Activated T-cell treated with anti-CD3 and anti-CD28 coated beads, Interleukin-2, amount 50 U/mL, for 24 hours (primary cell): ENCODE measurements at regions not wholly inside any gene's neighbourhood (a gene's known extent, or its start where the extent isn't known, plus 50 kb on each side); places are given as distances from the start of the nearest gene placed in this dataset.

Source experiments
- DNase-seq: peaks from one replicate; pipeline ENCODE4 v3.0.0-alpha.2; 2020
- H3K27ac Mint-ChIP-seq: 2 replicates; pipeline ENCODE4 v1.8.0; 2020; ENCODE audit warnings: mild to moderate bottlenecking, mixed read lengths
- H3K27me3 Mint-ChIP-seq: 2 replicates; pipeline ENCODE4 v1.8.0; 2020; ENCODE audit warnings: mixed read lengths
- H3K36me3 Mint-ChIP-seq: 2 replicates; pipeline ENCODE4 v1.8.0; 2020; ENCODE audit warnings: low read depth, mixed read lengths
- H3K4me1 Mint-ChIP-seq: 2 replicates; pipeline ENCODE4 v1.8.0; 2020; ENCODE audit warnings: low read depth, mixed read lengths
- H3K4me3 Mint-ChIP-seq: 2 replicates; pipeline ENCODE4 v1.8.0; 2020; ENCODE audit warnings: mild to moderate bottlenecking, moderate library complexity, mixed read lengths
- H3K9me3 Mint-ChIP-seq: 2 replicates; pipeline ENCODE4 v1.8.0; 2020; ENCODE audit warnings: mixed read lengths

GRCh38 chr14:42319996-42320395, 713.3 kb downstream of the LRFN5 start:
- H3K36me3 Mint-ChIP-seq: no peaks in the 10 kb centered on the region
- no peak overlapping the region for H3K27ac Mint-ChIP-seq
- no peaks in the 10 kb centered on the region for H3K4me1 Mint-ChIP-seq
- H3K4me3 Mint-ChIP-seq: no peak overlapping the region
- H3K9me3 Mint-ChIP-seq: peaks cover 7% of the 10 kb centered on the region
- DNase-seq: no peak
- no peaks in the 10 kb centered on the region for H3K27me3 Mint-ChIP-seq

GRCh38 chr14:42316693-42317092, 710.0 kb downstream of the LRFN5 start:
- Mint-ChIP-seq H3K4me3 (no peak overlapping the region), H3K27ac (no peak overlapping the region), H3K4me1 (no peaks in the 10 kb centered on the region), H3K9me3 (peaks cover 11% of the 10 kb centered on the region), H3K36me3 (no peaks in the 10 kb centered on the region), H3K27me3 (no peaks in the 10 kb centered on the region)
- DNase-seq: no peak

- DNase-seq: no peak
- H3K27me3 Mint-ChIP-seq: no peaks in the 10 kb centered on the region
- no peak overlapping the region for H3K4me3 Mint-ChIP-seq
- no peak overlapping the region for H3K27ac Mint-ChIP-seq
- no peaks in the 10 kb centered on the region for H3K36me3 Mint-ChIP-seq
- peaks cover 27% of the 10 kb centered on the region for H3K9me3 Mint-ChIP-seq
- no peaks in the 10 kb centered on the region for H3K4me1 Mint-ChIP-seq
Observed at GRCh38 chr14:42311876-42312275, 705.2 kb downstream of the LRFN5 start.

GRCh38 chr14:42307239-42307825, 700.7 kb downstream of the LRFN5 start:
- no peak overlapping the region for H3K4me3 Mint-ChIP-seq
- H3K36me3 Mint-ChIP-seq: no peaks in the 10 kb centered on the region
- no peak for DNase-seq
- H3K9me3 Mint-ChIP-seq: peaks cover 32% of the 10 kb centered on the region
- H3K27ac Mint-ChIP-seq: no peak overlapping the region
- no peaks in the 10 kb centered on the region for H3K27me3 Mint-ChIP-seq
- H3K4me1 Mint-ChIP-seq: no peaks in the 10 kb centered on the region

- H3K9me3 Mint-ChIP-seq: peaks cover 3% of the 10 kb centered on the region
- H3K4me1 Mint-ChIP-seq: no peaks in the 10 kb centered on the region
- no peak for DNase-seq
- H3K27ac Mint-ChIP-seq: no peak overlapping the region
- no peaks in the 10 kb centered on the region for H3K36me3 Mint-ChIP-seq
- no peaks in the 10 kb centered on the region for H3K27me3 Mint-ChIP-seq
- no peak overlapping the region for H3K4me3 Mint-ChIP-seq
Observed at GRCh38 chr14:42299692-42300091, 693.0 kb downstream of the LRFN5 start.

- peaks cover 11% of the 10 kb centered on the region for H3K9me3 Mint-ChIP-seq
- no peaks in the 10 kb centered on the region for H3K27me3 Mint-ChIP-seq
- DNase-seq: no peak
- H3K36me3 Mint-ChIP-seq: no peaks in the 10 kb centered on the region
- H3K4me1 Mint-ChIP-seq: no peaks in the 10 kb centered on the region
- H3K4me3 Mint-ChIP-seq: no peak overlapping the region
- no peak overlapping the region for H3K27ac Mint-ChIP-seq
Observed at GRCh38 chr14:42293180-42293579, 686.5 kb downstream of the LRFN5 start.

- Mint-ChIP-seq H3K4me3 (no peak overlapping the region), H3K9me3 (peaks cover 5% of the 10 kb centered on the region), H3K27me3 (no peaks in the 10 kb centered on the region), H3K36me3 (no peaks in the 10 kb centered on the region), H3K27ac (no peak overlapping the region), H3K4me1 (no peaks in the 10 kb centered on the region)
- no peak for DNase-seq
Observed at GRCh38 chr14:42277840-42278239, 671.2 kb downstream of the LRFN5 start.

- no peaks in the 10 kb centered on the region for H3K27me3 Mint-ChIP-seq
- peaks cover 22% of the 10 kb centered on the region for H3K9me3 Mint-ChIP-seq
- no peak overlapping the region for H3K4me3 Mint-ChIP-seq
- H3K27ac Mint-ChIP-seq: no peak overlapping the region
- no peaks in the 10 kb centered on the region for H3K4me1 Mint-ChIP-seq
- no peak for DNase-seq
- H3K36me3 Mint-ChIP-seq: no peaks in the 10 kb centered on the region
Observed at GRCh38 chr14:42269234-42269633, 662.6 kb downstream of the LRFN5 start.

GRCh38 chr14:42248131-42248530, 641.5 kb downstream of the LRFN5 start:
- Mint-ChIP-seq H3K9me3 (peaks cover 15% of the 10 kb centered on the region), H3K27ac (no peak overlapping the region), H3K4me1 (no peaks in the 10 kb centered on the region), H3K36me3 (no peaks in the 10 kb centered on the region), H3K4me3 (no peak overlapping the region), H3K27me3 (no peaks in the 10 kb centered on the region)
- no peak for DNase-seq

GRCh38 chr14:42241101-42241500, 634.4 kb downstream of the LRFN5 start:
- Mint-ChIP-seq H3K4me1 (no peaks in the 10 kb centered on the region), H3K27ac (no peak overlapping the region), H3K9me3 (peaks cover 39% of the 10 kb centered on the region), H3K36me3 (no peaks in the 10 kb centered on the region), H3K27me3 (no peaks in the 10 kb centered on the region), H3K4me3 (no peak overlapping the region)
- no peak for DNase-seq

GRCh38 chr14:42229976-42230375, 623.3 kb downstream of the LRFN5 start:
- no peak overlapping the region for H3K4me3 Mint-ChIP-seq
- H3K4me1 Mint-ChIP-seq: no peaks in the 10 kb centered on the region
- H3K27me3 Mint-ChIP-seq: no peaks in the 10 kb centered on the region
- no peak overlapping the region for H3K27ac Mint-ChIP-seq
- H3K9me3 Mint-ChIP-seq: no peaks in the 10 kb centered on the region
- DNase-seq: no peak
- H3K36me3 Mint-ChIP-seq: no peaks in the 10 kb centered on the region

- Mint-ChIP-seq H3K4me1 (no peaks in the 10 kb centered on the region), H3K36me3 (no peaks in the 10 kb centered on the region), H3K27ac (no peak overlapping the region), H3K4me3 (no peak overlapping the region), H3K9me3 (no peaks in the 10 kb centered on the region), H3K27me3 (no peaks in the 10 kb centered on the region)
- no peak for DNase-seq
Observed at GRCh38 chr14:42229294-42229693, 622.6 kb downstream of the LRFN5 start.

- no peaks in the 10 kb centered on the region for H3K9me3 Mint-ChIP-seq
- H3K36me3 Mint-ChIP-seq: no peaks in the 10 kb centered on the region
- no peak overlapping the region for H3K4me3 Mint-ChIP-seq
- H3K27ac Mint-ChIP-seq: no peak overlapping the region
- H3K27me3 Mint-ChIP-seq: no peaks in the 10 kb centered on the region
- H3K4me1 Mint-ChIP-seq: no peaks in the 10 kb centered on the region
- no peak for DNase-seq
Observed at GRCh38 chr14:42228611-42229010, 621.9 kb downstream of the LRFN5 start.

GRCh38 chr14:42224053-42224888, 617.6 kb downstream of the LRFN5 start:
- no peak for DNase-seq
- Mint-ChIP-seq H3K9me3 (no peaks in the 10 kb centered on the region), H3K27me3 (no peaks in the 10 kb centered on the region), H3K4me1 (no peaks in the 10 kb centered on the region), H3K27ac (no peak overlapping the region), H3K36me3 (no peaks in the 10 kb centered on the region), H3K4me3 (no peak overlapping the region)

- no peak for DNase-seq
- Mint-ChIP-seq H3K4me1 (no peaks in the 10 kb centered on the region), H3K27me3 (no peaks in the 10 kb centered on the region), H3K9me3 (no peaks in the 10 kb centered on the region), H3K27ac (no peak overlapping the region), H3K36me3 (no peaks in the 10 kb centered on the region), H3K4me3 (no peak overlapping the region)
Observed at GRCh38 chr14:42222924-42223471, 616.3 kb downstream of the LRFN5 start.
